GM23338 (cell line): ENCODE measurements at regions not wholly inside any gene's neighbourhood (a gene's known extent, or its start where the extent isn't known, plus 50 kb on each side); places are given as distances from the start of the nearest gene placed in this dataset.

Experiments used
- ATAC-seq: fragments of 200-7000 bp; cut with Tn5 transposase; 3 replicates; pipeline ENCODE4 v1.9.1; 2020
- DNase-seq: peaks from one replicate; pipeline ENCODE4 v3.0.0-alpha.2; 2015; ENCODE audit warnings: low spot score
- H2AFZ ChIP-seq: fragments of 200-600 bp; sonication (generic); 2 replicates; pipeline ENCODE4 v1.8.0; 2016; ENCODE audit warnings: antibody characterized with exemption, mild to moderate bottlenecking, moderate library complexity
- H3F3A ChIP-seq: fragments of 200-600 bp; sonication (generic); replicated peaks from 2 replicates; pipeline ENCODE4 v1.8.0; 2017; ENCODE audit warnings: antibody characterized with exemption, mixed run types, low read depth
- H3K27ac ChIP-seq: fragments of 200-600 bp; sonication (generic); 2 replicates; pipeline ENCODE4 v1.6.1; 2016; ENCODE audit warnings: low read depth
- H3K27me3 ChIP-seq: fragments of 200-600 bp; sonication (generic); 2 replicates; pipeline ENCODE4 v1.8.0; 2016; ENCODE audit warnings: mild to moderate bottlenecking, mixed run types, moderate library complexity; ENCODE audit not compliant: insufficient read depth
- H3K36me3 ChIP-seq: fragments of 200-600 bp; sonication (generic); 2 replicates; pipeline ENCODE4 v1.8.0; 2016; ENCODE audit warnings: mild to moderate bottlenecking; ENCODE audit not compliant: insufficient read depth
- H3K4me1 ChIP-seq: fragments of 200-600 bp; sonication (generic); 2 replicates; pipeline ENCODE4 v1.8.0; 2016; ENCODE audit warnings: mild to moderate bottlenecking, moderate library complexity; ENCODE audit not compliant: insufficient read depth
- H3K4me2 ChIP-seq: fragments of 200-600 bp; sonication (generic); 2 replicates; pipeline ENCODE4 v1.7.1; 2017; ENCODE audit warnings: mixed run types
- H3K4me3 ChIP-seq: fragments of 200-600 bp; sonication (generic); 2 replicates; pipeline ENCODE4 v1.6.1; 2016; ENCODE audit warnings: mixed run types
- H3K79me2 ChIP-seq: fragments of 200-600 bp; sonication (generic); replicated peaks from 2 replicates; pipeline ENCODE4 v1.8.0; 2017; ENCODE audit warnings: mild to moderate bottlenecking; ENCODE audit not compliant: insufficient read depth
- H3K9me2 ChIP-seq: fragments of 200-600 bp; sonication (generic); 2 replicates; pipeline ENCODE4 v1.8.0; 2017; ENCODE audit not compliant: insufficient read depth
- H4K20me1 ChIP-seq: fragments of 200-600 bp; sonication (generic); replicated peaks from 2 replicates; pipeline ENCODE4 v1.8.0; 2017; ENCODE audit warnings: mild to moderate bottlenecking; ENCODE audit not compliant: insufficient read depth
- H3K27ac Mint-ChIP-seq: 2 replicates; pipeline ENCODE4 v1.8.0; 2020; ENCODE audit warnings: inconsistent platforms, mild to moderate bottlenecking, moderate library complexity, mixed read lengths
- H3K27me3 Mint-ChIP-seq: 3 replicates; pipeline ENCODE4 v1.8.0; 2022; ENCODE audit warnings: low read depth, mild to moderate bottlenecking, moderate library complexity, mixed read lengths, inconsistent platforms; ENCODE audit not compliant: insufficient read depth, poor library complexity
- H3K36me3 Mint-ChIP-seq: 3 replicates; pipeline ENCODE4 v1.8.0; 2021; ENCODE audit warnings: low read depth, mild to moderate bottlenecking, inconsistent platforms, moderate library complexity, mixed read lengths
- H3K4me1 Mint-ChIP-seq: 3 replicates; pipeline ENCODE4 v1.8.0; 2020; ENCODE audit warnings: mild to moderate bottlenecking, inconsistent platforms, mixed read lengths
- H3K4me3 Mint-ChIP-seq: 3 replicates; pipeline ENCODE4 v1.8.0; 2021; ENCODE audit warnings: moderate library complexity, mild to moderate bottlenecking, inconsistent platforms, mixed read lengths
- H3K9me3 Mint-ChIP-seq: 3 replicates; pipeline ENCODE4 v1.8.0; 2020; ENCODE audit warnings: moderate library complexity, mild to moderate bottlenecking, inconsistent platforms, mixed read lengths
- CREB1 ChIP-seq: fragments of 250-450 bp; sonication (Bioruptor Pico); IDR thresholded peaks from 2 replicates; pipeline ENCODE4 v1.5.0; 2020; ENCODE audit warnings: low read depth, mild to moderate bottlenecking, moderate library complexity
- ETS1 ChIP-seq: IDR thresholded peaks from 2 replicates; pipeline ENCODE4 v1.6.1; 2016; ENCODE audit warnings: antibody characterized with exemption
- NANOG ChIP-seq: IDR thresholded peaks from 2 replicates; pipeline ENCODE4 v1.6.1; 2016; ENCODE audit warnings: antibody characterized with exemption, borderline replicate concordance
- POLR2AphosphoS5 ChIP-seq: IDR thresholded peaks from 2 replicates; pipeline ENCODE4 v1.6.1; 2016; ENCODE audit warnings: antibody characterized with exemption, low read depth
- REST ChIP-seq: IDR thresholded peaks from one replicate; pipeline ENCODE4 v1.6.1; 2018; ENCODE audit warnings: antibody characterized with exemption; ENCODE audit not compliant: unreplicated experiment
- ZNF462 ChIP-seq: fragments of 250-450 bp; sonication (Bioruptor Pico); IDR thresholded peaks from 2 replicates; pipeline ENCODE4 v1.5.0; 2020; ENCODE audit warnings: mild to moderate bottlenecking, moderate library complexity

- no peak overlapping the region for H3K27ac ChIP-seq
- Mint-ChIP-seq H3K4me1 (peaks cover 10% of the 10 kb centered on the region), H3K36me3 (no peaks in the 10 kb centered on the region), H3K27me3 (peaks cover 2% of the 10 kb centered on the region), H3K9me3 (no peaks in the 10 kb centered on the region), H3K4me3 (no peak overlapping the region), H3K27ac (no peak overlapping the region)
- H3K27me3 ChIP-seq, result no peaks in the 10 kb centered on the region
- no peak overlapping the region for H3K4me3 ChIP-seq
- DNase-seq (no peak), ATAC-seq (no peak)
- H3F3A ChIP-seq, result no peaks in the 10 kb centered on the region
- peaks cover 10% of the 10 kb centered on the region for H3K4me1 ChIP-seq
- no peaks in the 10 kb centered on the region for H3K36me3 ChIP-seq
- H3K4me2 ChIP-seq, result no peak overlapping the region; the same call in 1 of the 2 replicates
- TF ChIP-seq POLR2AphosphoS5 (no peak), ETS1 (no peak), NANOG (no peak), ZNF462 (CRISPR knock-in tag) (peak; percentile 53), REST (no peak), CREB1 (CRISPR knock-in tag) (no peak)
- H4K20me1 ChIP-seq, result no peaks in the 10 kb centered on the region
- H2AFZ ChIP-seq, result no peak overlapping the region
- no peaks in the 10 kb centered on the region for H3K79me2 ChIP-seq
- H3K9me2 ChIP-seq, result peaks cover 13% of the 10 kb centered on the region
Observed at GRCh38 chr10:33791272-33791660, 456.8 kb upstream of the NRP1 start.
